Colonic mucosa (tissue), 4 donors: ENCODE measurements at regions not wholly inside any gene's neighbourhood (a gene's known extent, or its start where the extent isn't known, plus 50 kb on each side); places are given as distances from the start of the nearest gene placed in this dataset.
"Not testable (repeated sequence)": the region's sequence is repeated elsewhere in the genome, so short reads cannot be mapped to it uniquely, and the experiment has no call there.

Source experiments
- DNase-seq: peaks from one replicate; pipeline ENCODE4 v3.0.0-alpha.2; 2020
- H3K27ac ChIP-seq: fragments of 200-600 bp; one replicate; pipeline ENCODE4 v1.8.0; 2021
- H3K27me3 ChIP-seq: fragments of 200-600 bp; one replicate; pipeline ENCODE4 v1.8.0; 2021
- H3K36me3 ChIP-seq: fragments of 200-600 bp; one replicate; pipeline ENCODE4 v1.8.0; 2021
- H3K4me1 ChIP-seq: fragments of 200-600 bp; one replicate; pipeline ENCODE4 v1.8.0; 2021; ENCODE audit warnings: mild to moderate bottlenecking
- H3K4me3 ChIP-seq: fragments of 200-600 bp; one replicate; pipeline ENCODE4 v1.8.0; 2021
- H3K9ac ChIP-seq, 2 donors: one replicate each; pipeline ENCODE4 v1.7.0; 2013; ENCODE audit warnings: control low read depth in 2 of 2, low read depth in 2 of 2, low read length in 2 of 2
- H3K9me3 ChIP-seq: fragments of 200-600 bp; one replicate; pipeline ENCODE4 v1.8.0; 2021
- CTCF ChIP-seq: fragments of 200-600 bp; IDR thresholded peaks from one replicate; pipeline ENCODE4 v1.8.0; 2022; ENCODE audit warnings: antibody characterized with exemption, mild to moderate bottlenecking
- intact Hi-C: fragments of 100-400 bp; cut with DNase I; formaldehyde crosslinking; loops from one replicate; pipeline ENCODE4 v1.14.1; 2022
- donor health status: healthy.
- donor health status: DM: no; HTN: no; CAD: no.
- donor health status: DM: no; HTN: no; CAD: no.

GRCh38 chr9:75454043-75454442 is 365.7 kb downstream of the OSTF1 start:
- Histone ChIP-seq H3K9ac (no peak overlapping the region), H3K27ac (no peak overlapping the region), H3K4me1 (no peaks in the 10 kb centered on the region), H3K27me3 (no peaks in the 10 kb centered on the region), H3K9me3 (no peaks in the 10 kb centered on the region), H3K4me3 (no peak overlapping the region), H3K36me3 (no peaks in the 10 kb centered on the region)
- intact Hi-C loops, result no loop called here
- peak; percentile 41 for DNase-seq
- TF ChIP-seq CTCF, result no peak

DNA sequence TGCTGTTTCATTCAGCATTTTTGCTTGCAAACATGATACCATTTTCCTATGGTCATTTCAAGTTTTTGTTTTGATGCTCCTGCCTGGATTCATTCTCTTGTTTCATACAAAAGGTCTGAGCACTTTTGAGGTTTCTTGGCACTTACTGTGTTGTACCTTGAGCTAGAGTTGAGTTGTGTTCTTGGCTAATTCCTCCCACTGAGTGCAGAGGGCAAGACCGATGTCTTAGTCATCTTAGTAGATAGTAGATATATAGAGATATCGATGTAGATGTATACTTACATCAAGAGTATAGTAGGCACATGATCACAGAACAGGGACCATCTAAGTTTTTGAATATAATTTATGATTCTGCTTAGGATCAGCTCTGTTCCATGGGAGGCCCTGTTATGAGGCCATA is 366.6 kb downstream of the OSTF1 start:
- H3K9me3 ChIP-seq, result no peaks in the 10 kb centered on the region
- H3K4me1 ChIP-seq, result no peaks in the 10 kb centered on the region
- TF ChIP-seq CTCF, result no peak
- no peak overlapping the region for H3K9ac ChIP-seq
- no peak overlapping the region for H3K4me3 ChIP-seq
- H3K27me3 ChIP-seq, result no peaks in the 10 kb centered on the region
- H3K36me3 ChIP-seq, result no peaks in the 10 kb centered on the region
- H3K27ac ChIP-seq, result no peak overlapping the region
- no peak for DNase-seq
- intact Hi-C loops, result no loop called here

GRCh38 chr9:75455444-75455921 is 367.2 kb downstream of the OSTF1 start:
- H3K4me3 ChIP-seq, result no peak overlapping the region
- no peaks in the 10 kb centered on the region for H3K36me3 ChIP-seq
- intact Hi-C loops, result no loop called here
- TF ChIP-seq CTCF, result no peak
- no peaks in the 10 kb centered on the region for H3K27me3 ChIP-seq
- H3K27ac ChIP-seq, result no peak overlapping the region
- no peaks in the 10 kb centered on the region for H3K4me1 ChIP-seq
- peak; percentile 32 for DNase-seq
- no peaks in the 10 kb centered on the region for H3K9me3 ChIP-seq
- H3K9ac ChIP-seq, result no peak overlapping the region

DNA sequence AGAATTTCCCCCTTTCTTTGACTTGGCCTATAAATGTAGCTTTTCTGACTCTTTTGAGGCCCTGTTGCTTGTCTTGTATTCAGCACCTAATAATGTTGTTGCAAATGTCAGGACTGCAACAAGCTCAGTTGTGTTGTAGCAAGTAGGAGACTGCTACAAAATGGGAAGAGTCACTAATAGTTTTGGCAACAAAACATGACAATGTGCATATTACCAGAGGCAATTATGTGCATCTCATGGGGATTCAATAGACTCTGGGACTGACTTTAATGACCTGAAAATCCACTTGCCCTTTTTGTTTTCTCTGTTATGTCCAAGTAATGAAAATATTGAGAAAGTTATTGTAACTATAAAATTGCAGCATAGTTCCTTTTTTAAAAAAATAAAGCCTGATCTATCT is 368.4 kb downstream of the OSTF1 start:
- Histone ChIP-seq H3K27me3 (no peaks in the 10 kb centered on the region), H3K4me1 (no peaks in the 10 kb centered on the region), H3K27ac (no peak overlapping the region), H3K36me3 (no peaks in the 10 kb centered on the region), H3K9ac (no peak overlapping the region), H3K4me3 (no peak overlapping the region), H3K9me3 (no peaks in the 10 kb centered on the region)
- intact Hi-C loops, result no loop called here
- DNase-seq, result no peak
- no peak for TF ChIP-seq CTCF

GRCh38 chr9:75457474-75458011 is 369.2 kb downstream of the OSTF1 start:
- DNase-seq, result no peak
- H3K4me1 ChIP-seq, result no peaks in the 10 kb centered on the region
- intact Hi-C loops, result no loop called here
- H3K4me3 ChIP-seq, result no peak overlapping the region
- H3K36me3 ChIP-seq, result no peaks in the 10 kb centered on the region
- H3K27me3 ChIP-seq, result no peaks in the 10 kb centered on the region
- no peak for TF ChIP-seq CTCF
- H3K9me3 ChIP-seq, result no peaks in the 10 kb centered on the region
- H3K9ac ChIP-seq, result no peak overlapping the region
- H3K27ac ChIP-seq, result no peak overlapping the region

DNA sequence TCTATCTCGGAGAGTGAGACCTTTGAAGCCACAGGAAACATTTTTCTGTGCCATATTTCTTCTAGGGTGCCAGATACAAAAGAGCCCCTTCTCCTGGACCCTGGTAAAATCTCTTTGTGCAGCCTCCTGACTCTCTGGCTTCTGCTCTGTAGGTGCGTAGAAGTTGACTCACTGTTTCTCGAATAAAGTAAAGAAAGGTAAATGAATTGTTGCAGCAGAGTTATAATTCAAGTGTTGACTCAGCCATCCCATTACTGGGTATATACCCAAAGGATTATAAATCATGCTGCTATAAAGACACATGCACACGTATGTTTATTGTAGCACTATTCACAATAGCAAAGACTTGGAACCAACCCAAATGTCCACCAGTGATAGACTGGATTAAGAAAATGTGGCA is 371.0 kb downstream of the OSTF1 start:
- H3K9me3 ChIP-seq, H3K27me3 ChIP-seq, H3K9ac ChIP-seq, H3K4me3 ChIP-seq, H3K36me3 ChIP-seq, intact Hi-C loops, H3K27ac ChIP-seq, H3K4me1 ChIP-seq, DNase-seq: not testable (repeated sequence)
